Stomach smooth muscle (tissue), 2 donors: ENCODE measurements at regions not wholly inside any gene's neighbourhood (a gene's known extent, or its start where the extent isn't known, plus 50 kb on each side); places are given as distances from the start of the nearest gene placed in this dataset.

Experiments used
- H3K27ac ChIP-seq: one replicate; pipeline ENCODE4 v1.7.0; 2013; ENCODE audit warnings: mild to moderate bottlenecking, low read length, inconsistent platforms
- H3K27me3 ChIP-seq, 2 donors: one replicate each; pipeline ENCODE4 v1.7.0; 2013; ENCODE audit warnings: low read length in 2 of 2; ENCODE audit not compliant: insufficient read depth in 2 of 2, control insufficient read depth in 1 of 2
- H3K36me3 ChIP-seq, 2 donors: one replicate each; pipeline ENCODE4 v1.7.0; 2013; ENCODE audit warnings: low read length in 2 of 2; ENCODE audit not compliant: control insufficient read depth in 2 of 2, insufficient read depth in 2 of 2
- H3K4me1 ChIP-seq: one replicate; pipeline ENCODE4 v1.7.0; 2013; ENCODE audit warnings: low read length; ENCODE audit not compliant: control insufficient read depth, insufficient read depth
- H3K4me3 ChIP-seq, 2 donors: one replicate each; pipeline ENCODE4 v1.7.0; 2013; ENCODE audit warnings: low read length in 2 of 2
- H3K9ac ChIP-seq, 2 donors: one replicate each; pipeline ENCODE4 v1.7.0; 2013; ENCODE audit warnings: low read length in 2 of 2, mild to moderate bottlenecking in 1 of 2
- H3K9me3 ChIP-seq, 2 donors: one replicate each; pipeline ENCODE4 v1.7.0; 2013; ENCODE audit warnings: low read length in 2 of 2; ENCODE audit not compliant: control insufficient read depth in 2 of 2
- donor health status: healthy.
- donor health status: Pancreatic carcinoma.

- H3K36me3 ChIP-seq = no peaks in the 10 kb centered on the region
- no peak overlapping the region for H3K27ac ChIP-seq
- H3K4me3 ChIP-seq = no peak overlapping the region
- H3K27me3 ChIP-seq = no peaks in the 10 kb centered on the region
- H3K4me1 ChIP-seq = no peaks in the 10 kb centered on the region
- no peaks in the 10 kb centered on the region for H3K9me3 ChIP-seq
- no peak overlapping the region for H3K9ac ChIP-seq
These were observed 128.4 kb upstream of the RAB11FIP2 start for GRCh38 chr10:118175148-118175547.

- Histone ChIP-seq H3K36me3 (no peaks in the 10 kb centered on the region), H3K27ac (no peak overlapping the region), H3K9ac (no peak overlapping the region), H3K4me3 (no peak overlapping the region), H3K27me3 (no peaks in the 10 kb centered on the region), H3K4me1 (no peaks in the 10 kb centered on the region), H3K9me3 (no peaks in the 10 kb centered on the region)
These were observed 126.6 kb upstream of the RAB11FIP2 start for GRCh38 chr10:118173296-118173695.

GRCh38 chr10:118171861-118172260 is 125.1 kb upstream of the RAB11FIP2 start:
- Histone ChIP-seq H3K9me3 (no peaks in the 10 kb centered on the region), H3K36me3 (no peaks in the 10 kb centered on the region), H3K4me1 (no peaks in the 10 kb centered on the region)

GRCh38 chr10:118167056-118167700 is 120.4 kb upstream of the RAB11FIP2 start:
- no peaks in the 10 kb centered on the region for H3K27me3 ChIP-seq
- no peak overlapping the region for H3K4me3 ChIP-seq
- H3K27ac ChIP-seq = no peak overlapping the region

More at GRCh38 chr10:118171861-118172260, 125.1 kb upstream of the RAB11FIP2 start:
- H3K9ac ChIP-seq = no peak overlapping the region
- no peaks in the 10 kb centered on the region for H3K27me3 ChIP-seq
- H3K4me3 ChIP-seq = no peak overlapping the region
- no peak overlapping the region for H3K27ac ChIP-seq

GRCh38 chr10:118163217-118163616 is 116.5 kb upstream of the RAB11FIP2 start:
- no peak overlapping the region for H3K4me3 ChIP-seq
- no peaks in the 10 kb centered on the region for H3K36me3 ChIP-seq
- no peaks in the 10 kb centered on the region for H3K27me3 ChIP-seq
- H3K4me1 ChIP-seq = no peaks in the 10 kb centered on the region
- no peak overlapping the region for H3K27ac ChIP-seq
- no peaks in the 10 kb centered on the region for H3K9me3 ChIP-seq
- no peak overlapping the region for H3K9ac ChIP-seq

More at GRCh38 chr10:118167056-118167700, 120.4 kb upstream of the RAB11FIP2 start:
- Histone ChIP-seq H3K4me1 (no peaks in the 10 kb centered on the region), H3K9ac (no peak overlapping the region), H3K9me3 (no peaks in the 10 kb centered on the region), H3K36me3 (no peaks in the 10 kb centered on the region)

- Histone ChIP-seq H3K4me3 (no peak overlapping the region), H3K27ac (no peak overlapping the region), H3K9ac (no peak overlapping the region), H3K4me1 (no peaks in the 10 kb centered on the region), H3K9me3 (no peaks in the 10 kb centered on the region), H3K36me3 (no peaks in the 10 kb centered on the region), H3K27me3 (no peaks in the 10 kb centered on the region)
These were observed 114.9 kb upstream of the RAB11FIP2 start for GRCh38 chr10:118161461-118162246.

- Histone ChIP-seq H3K4me3 (no peak overlapping the region), H3K4me1 (no peaks in the 10 kb centered on the region), H3K27me3 (no peaks in the 10 kb centered on the region), H3K36me3 (no peaks in the 10 kb centered on the region), H3K9me3 (no peaks in the 10 kb centered on the region), H3K9ac (no peak overlapping the region), H3K27ac (no peak overlapping the region)
These were observed 106.5 kb upstream of the RAB11FIP2 start for GRCh38 chr10:118153287-118153686.

GRCh38 chr10:118151461-118151860 is 104.7 kb upstream of the RAB11FIP2 start:
- no peaks in the 10 kb centered on the region for H3K27me3 ChIP-seq
- H3K4me1 ChIP-seq = no peaks in the 10 kb centered on the region
- no peaks in the 10 kb centered on the region for H3K36me3 ChIP-seq
- H3K4me3 ChIP-seq = no peak overlapping the region
- no peak overlapping the region for H3K9ac ChIP-seq
- H3K9me3 ChIP-seq = no peaks in the 10 kb centered on the region
- no peak overlapping the region for H3K27ac ChIP-seq

GRCh38 chr10:118148247-118148646 is 101.5 kb upstream of the RAB11FIP2 start:
- Histone ChIP-seq H3K36me3 (no peaks in the 10 kb centered on the region), H3K27ac (no peak overlapping the region), H3K27me3 (no peaks in the 10 kb centered on the region), H3K4me3 (no peak overlapping the region), H3K9me3 (no peaks in the 10 kb centered on the region), H3K4me1 (no peaks in the 10 kb centered on the region), H3K9ac (no peak overlapping the region)

GRCh38 chr10:118145256-118145655 is 98.5 kb upstream of the RAB11FIP2 start:
- Histone ChIP-seq H3K27me3 (no peaks in the 10 kb centered on the region), H3K9ac (no peak overlapping the region)

GRCh38 chr10:118141471-118141870 is 94.7 kb upstream of the RAB11FIP2 start:
- Histone ChIP-seq H3K36me3 (no peaks in the 10 kb centered on the region), H3K4me3 (no peak overlapping the region), H3K9ac (no peak overlapping the region), H3K27ac (no peak overlapping the region), H3K27me3 (no peaks in the 10 kb centered on the region), H3K4me1 (no peaks in the 10 kb centered on the region), H3K9me3 (no peaks in the 10 kb centered on the region)

More at GRCh38 chr10:118145256-118145655, 98.5 kb upstream of the RAB11FIP2 start:
- Histone ChIP-seq H3K36me3 (no peaks in the 10 kb centered on the region), H3K9me3 (no peaks in the 10 kb centered on the region), H3K4me1 (no peaks in the 10 kb centered on the region), H3K27ac (no peak overlapping the region), H3K4me3 (no peak overlapping the region)
